ENCODE measurements at regions not wholly inside any gene's neighbourhood (a gene's known extent, or its start where the extent isn't known, plus 50 kb on each side); places are given as distances from the start of the nearest gene placed in this dataset.

DNA sequence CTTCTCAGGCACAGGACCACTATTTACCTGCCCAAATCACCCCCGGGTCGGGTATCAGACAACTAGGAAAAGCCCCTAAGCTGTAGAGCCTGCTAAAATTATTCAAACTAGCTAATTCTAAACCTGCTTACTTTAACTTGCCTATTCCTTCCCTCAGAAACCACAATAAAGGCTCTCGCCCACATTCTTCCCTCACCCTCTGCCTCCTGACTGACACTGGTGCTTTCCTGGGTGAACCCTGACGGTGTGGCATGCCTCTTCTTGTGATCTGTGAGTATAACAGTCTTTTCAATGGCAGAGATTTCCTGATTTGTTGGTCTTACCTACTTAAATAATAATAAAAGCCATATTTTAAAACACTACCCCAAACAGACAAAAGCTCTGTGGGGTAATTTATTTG, 209.4 kb upstream of the XIST start:
- TF ChIP-seq, protein P1, sequence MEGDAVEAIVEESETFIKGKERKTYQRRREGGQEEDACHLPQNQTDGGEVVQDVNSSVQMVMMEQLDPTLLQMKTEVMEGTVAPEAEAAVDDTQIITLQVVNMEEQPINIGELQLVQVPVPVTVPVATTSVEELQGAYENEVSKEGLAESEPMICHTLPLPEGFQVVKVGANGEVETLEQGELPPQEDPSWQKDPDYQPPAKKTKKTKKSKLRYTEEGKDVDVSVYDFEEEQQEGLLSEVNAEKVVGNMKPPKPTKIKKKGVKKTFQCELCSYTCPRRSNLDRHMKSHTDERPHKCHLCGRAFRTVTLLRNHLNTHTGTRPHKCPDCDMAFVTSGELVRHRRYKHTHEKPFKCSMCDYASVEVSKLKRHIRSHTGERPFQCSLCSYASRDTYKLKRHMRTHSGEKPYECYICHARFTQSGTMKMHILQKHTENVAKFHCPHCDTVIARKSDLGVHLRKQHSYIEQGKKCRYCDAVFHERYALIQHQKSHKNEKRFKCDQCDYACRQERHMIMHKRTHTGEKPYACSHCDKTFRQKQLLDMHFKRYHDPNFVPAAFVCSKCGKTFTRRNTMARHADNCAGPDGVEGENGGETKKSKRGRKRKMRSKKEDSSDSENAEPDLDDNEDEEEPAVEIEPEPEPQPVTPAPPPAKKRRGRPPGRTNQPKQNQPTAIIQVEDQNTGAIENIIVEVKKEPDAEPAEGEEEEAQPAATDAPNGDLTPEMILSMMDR (IDR thresholded peaks at IDR 0.05; ENCODE audit: borderline replicate concordance, extremely low read depth, low read length, poor library complexity, severe bottlenecking): no peak
- TF ChIP-seq EZH2 (IDR thresholded peaks at IDR 0.05; ENCODE audit: borderline replicate concordance, low read depth, low read length, severe bottlenecking): no peak
